GM23338 (cell line): ENCODE measurements at regions not wholly inside any gene's neighbourhood (a gene's known extent, or its start where the extent isn't known, plus 50 kb on each side); places are given as distances from the start of the nearest gene placed in this dataset.

Experiments
- ATAC-seq: fragments of 200-7000 bp; cut with Tn5 transposase; 3 replicates; pipeline ENCODE4 v1.9.1; 2020
- DNase-seq: peaks from one replicate; pipeline ENCODE4 v3.0.0-alpha.2; 2015; ENCODE audit warnings: low spot score
- H2AFZ ChIP-seq: fragments of 200-600 bp; sonication (generic); 2 replicates; pipeline ENCODE4 v1.8.0; 2016; ENCODE audit warnings: antibody characterized with exemption, mild to moderate bottlenecking, moderate library complexity
- H3F3A ChIP-seq: fragments of 200-600 bp; sonication (generic); replicated peaks from 2 replicates; pipeline ENCODE4 v1.8.0; 2017; ENCODE audit warnings: antibody characterized with exemption, mixed run types, low read depth
- H3K27ac ChIP-seq: fragments of 200-600 bp; sonication (generic); 2 replicates; pipeline ENCODE4 v1.6.1; 2016; ENCODE audit warnings: low read depth
- H3K27me3 ChIP-seq: fragments of 200-600 bp; sonication (generic); 2 replicates; pipeline ENCODE4 v1.8.0; 2016; ENCODE audit warnings: mild to moderate bottlenecking, mixed run types, moderate library complexity; ENCODE audit not compliant: insufficient read depth
- H3K36me3 ChIP-seq: fragments of 200-600 bp; sonication (generic); 2 replicates; pipeline ENCODE4 v1.8.0; 2016; ENCODE audit warnings: mild to moderate bottlenecking; ENCODE audit not compliant: insufficient read depth
- H3K4me1 ChIP-seq: fragments of 200-600 bp; sonication (generic); 2 replicates; pipeline ENCODE4 v1.8.0; 2016; ENCODE audit warnings: mild to moderate bottlenecking, moderate library complexity; ENCODE audit not compliant: insufficient read depth
- H3K4me2 ChIP-seq: fragments of 200-600 bp; sonication (generic); 2 replicates; pipeline ENCODE4 v1.7.1; 2017; ENCODE audit warnings: mixed run types
- H3K4me3 ChIP-seq: fragments of 200-600 bp; sonication (generic); 2 replicates; pipeline ENCODE4 v1.6.1; 2016; ENCODE audit warnings: mixed run types
- H3K79me2 ChIP-seq: fragments of 200-600 bp; sonication (generic); replicated peaks from 2 replicates; pipeline ENCODE4 v1.8.0; 2017; ENCODE audit warnings: mild to moderate bottlenecking; ENCODE audit not compliant: insufficient read depth
- H3K9me2 ChIP-seq: fragments of 200-600 bp; sonication (generic); 2 replicates; pipeline ENCODE4 v1.8.0; 2017; ENCODE audit not compliant: insufficient read depth
- H4K20me1 ChIP-seq: fragments of 200-600 bp; sonication (generic); replicated peaks from 2 replicates; pipeline ENCODE4 v1.8.0; 2017; ENCODE audit warnings: mild to moderate bottlenecking; ENCODE audit not compliant: insufficient read depth
- H3K27ac Mint-ChIP-seq: 2 replicates; pipeline ENCODE4 v1.8.0; 2020; ENCODE audit warnings: inconsistent platforms, mild to moderate bottlenecking, moderate library complexity, mixed read lengths
- H3K27me3 Mint-ChIP-seq: 3 replicates; pipeline ENCODE4 v1.8.0; 2022; ENCODE audit warnings: low read depth, mild to moderate bottlenecking, moderate library complexity, mixed read lengths, inconsistent platforms; ENCODE audit not compliant: insufficient read depth, poor library complexity
- H3K36me3 Mint-ChIP-seq: 3 replicates; pipeline ENCODE4 v1.8.0; 2021; ENCODE audit warnings: low read depth, mild to moderate bottlenecking, inconsistent platforms, moderate library complexity, mixed read lengths
- H3K4me1 Mint-ChIP-seq: 3 replicates; pipeline ENCODE4 v1.8.0; 2020; ENCODE audit warnings: mild to moderate bottlenecking, inconsistent platforms, mixed read lengths
- H3K4me3 Mint-ChIP-seq: 3 replicates; pipeline ENCODE4 v1.8.0; 2021; ENCODE audit warnings: moderate library complexity, mild to moderate bottlenecking, inconsistent platforms, mixed read lengths
- H3K9me3 Mint-ChIP-seq: 3 replicates; pipeline ENCODE4 v1.8.0; 2020; ENCODE audit warnings: moderate library complexity, mild to moderate bottlenecking, inconsistent platforms, mixed read lengths
- CREB1 ChIP-seq: fragments of 250-450 bp; sonication (Bioruptor Pico); IDR thresholded peaks from 2 replicates; pipeline ENCODE4 v1.5.0; 2020; ENCODE audit warnings: low read depth, mild to moderate bottlenecking, moderate library complexity
- EZH2 ChIP-seq: fragments of 200-600 bp; sonication (generic); IDR thresholded peaks from one replicate; pipeline ENCODE4 v1.8.0; 2017; ENCODE audit warnings: antibody characterized with exemption, mild to moderate bottlenecking, low read depth; ENCODE audit not compliant: unreplicated experiment
- EZH2phosphoT487 ChIP-seq: fragments of 200-600 bp; sonication (generic); IDR thresholded peaks from one replicate; pipeline ENCODE4 v1.8.1; 2018; ENCODE audit warnings: antibody characterized with exemption; ENCODE audit not compliant: unreplicated experiment
- JUNB ChIP-seq: IDR thresholded peaks from one replicate; pipeline ENCODE4 v1.6.1; 2016; ENCODE audit warnings: antibody characterized with exemption; ENCODE audit not compliant: unreplicated experiment
- NANOG ChIP-seq: IDR thresholded peaks from 2 replicates; pipeline ENCODE4 v1.6.1; 2016; ENCODE audit warnings: antibody characterized with exemption, borderline replicate concordance
- POLR2AphosphoS5 ChIP-seq: IDR thresholded peaks from 2 replicates; pipeline ENCODE4 v1.6.1; 2016; ENCODE audit warnings: antibody characterized with exemption, low read depth
- STAT1 ChIP-seq: IDR thresholded peaks from one replicate; pipeline ENCODE4 v1.6.1; 2016; ENCODE audit warnings: antibody characterized with exemption; ENCODE audit not compliant: unreplicated experiment
- ZNF114 ChIP-seq: fragments of 250-450 bp; sonication (Bioruptor Pico); IDR thresholded peaks from 2 replicates; pipeline ENCODE4 v1.5.0; 2020; ENCODE audit warnings: mild to moderate bottlenecking, moderate library complexity
- ZNF331 ChIP-seq: fragments of 250-450 bp; sonication (Bioruptor Pico); IDR thresholded peaks from 2 replicates; pipeline ENCODE4 v1.5.0; 2020; ENCODE audit warnings: low read depth, mild to moderate bottlenecking, moderate library complexity
- TF ChIP-seq, protein P1 (sequence below): IDR thresholded peaks from 2 replicates; pipeline ENCODE4 v1.6.1; 2016; ENCODE audit warnings: antibody characterized with exemption
- TF ChIP-seq, protein P2 (sequence below): IDR thresholded peaks from one replicate; pipeline ENCODE4 v1.6.1; 2018; ENCODE audit warnings: antibody characterized with exemption; ENCODE audit not compliant: unreplicated experiment
- TF ChIP-seq, protein P3 (sequence below): fragments of 250-450 bp; sonication (Bioruptor Pico); IDR thresholded peaks from 2 replicates; pipeline ENCODE4 v1.5.0; 2020; ENCODE audit warnings: mild to moderate bottlenecking, moderate library complexity
- TF ChIP-seq, protein P4 (sequence below), 2 experiments: fragments of 200-600 bp in 1 of 2; sonication (generic) in 1 of 2; conservative IDR thresholded peaks; 2 replicates each; pipeline versions ENCODE4 v1.5.1 to v1.6.1; 2016 to 2017; ENCODE audit warnings: antibody characterized with exemption in 2 of 2, low read depth in 2 of 2, mild to moderate bottlenecking in 2 of 2, moderate library complexity in 1 of 2

DNA sequence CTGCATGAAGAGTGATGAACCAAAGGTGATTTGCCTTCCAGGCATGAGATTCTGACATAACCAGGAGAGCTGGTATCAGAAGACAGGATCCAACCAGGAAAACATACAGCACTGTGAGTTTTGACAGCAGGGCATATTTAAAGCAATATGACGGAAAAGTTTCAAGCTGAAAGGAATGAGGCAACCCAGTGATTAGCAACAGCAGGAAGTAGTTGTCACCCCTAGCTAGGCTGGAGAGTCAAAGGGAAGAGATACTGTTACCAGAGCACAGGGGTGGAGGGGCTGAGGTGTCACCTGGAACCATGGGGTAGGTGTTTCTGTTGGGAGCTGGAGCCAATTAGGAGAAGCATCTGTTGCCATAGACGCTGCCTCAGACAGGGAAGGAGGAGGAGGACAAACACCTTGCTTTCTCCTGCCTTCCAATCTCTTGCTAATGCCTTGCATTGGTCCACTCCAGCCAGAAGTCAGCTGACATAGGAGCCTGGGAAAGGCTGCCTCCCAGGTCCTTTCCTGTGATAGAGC, 125.4 kb upstream of the SORCS3 start:
- DNase-seq (peak; percentile 27), ATAC-seq (peak; percentile 58)
- Histone ChIP-seq H4K20me1 (no peaks in the 10 kb centered on the region), H3K27ac (no peak overlapping the region), H3K4me3 (no peak overlapping the region), H3K4me2 (no peak overlapping the region), H3F3A (no peaks in the 10 kb centered on the region), H2AFZ (no peak overlapping the region), H3K36me3 (no peaks in the 10 kb centered on the region), H3K27me3 (no peaks in the 10 kb centered on the region), H3K4me1 (no peaks in the 10 kb centered on the region), H3K79me2 (no peaks in the 10 kb centered on the region), H3K9me2 (0 out of 2 replicates have a peak, but pooled peaks cover 3% of the 10 kb centered on the region)
- Mint-ChIP-seq H3K4me3 (no peak overlapping the region), H3K4me1 (peaks cover 16% of the 10 kb centered on the region), H3K27ac (no peak overlapping the region), H3K9me3 (no peaks in the 10 kb centered on the region), H3K27me3 (peaks cover 5% of the 10 kb centered on the region), H3K36me3 (no peaks in the 10 kb centered on the region)
- TF ChIP-seq, protein P1, sequence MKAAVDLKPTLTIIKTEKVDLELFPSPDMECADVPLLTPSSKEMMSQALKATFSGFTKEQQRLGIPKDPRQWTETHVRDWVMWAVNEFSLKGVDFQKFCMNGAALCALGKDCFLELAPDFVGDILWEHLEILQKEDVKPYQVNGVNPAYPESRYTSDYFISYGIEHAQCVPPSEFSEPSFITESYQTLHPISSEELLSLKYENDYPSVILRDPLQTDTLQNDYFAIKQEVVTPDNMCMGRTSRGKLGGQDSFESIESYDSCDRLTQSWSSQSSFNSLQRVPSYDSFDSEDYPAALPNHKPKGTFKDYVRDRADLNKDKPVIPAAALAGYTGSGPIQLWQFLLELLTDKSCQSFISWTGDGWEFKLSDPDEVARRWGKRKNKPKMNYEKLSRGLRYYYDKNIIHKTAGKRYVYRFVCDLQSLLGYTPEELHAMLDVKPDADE: no peak
- no peak for TF ChIP-seq NANOG
- TF ChIP-seq STAT1: no peak
- TF ChIP-seq, protein P2, sequence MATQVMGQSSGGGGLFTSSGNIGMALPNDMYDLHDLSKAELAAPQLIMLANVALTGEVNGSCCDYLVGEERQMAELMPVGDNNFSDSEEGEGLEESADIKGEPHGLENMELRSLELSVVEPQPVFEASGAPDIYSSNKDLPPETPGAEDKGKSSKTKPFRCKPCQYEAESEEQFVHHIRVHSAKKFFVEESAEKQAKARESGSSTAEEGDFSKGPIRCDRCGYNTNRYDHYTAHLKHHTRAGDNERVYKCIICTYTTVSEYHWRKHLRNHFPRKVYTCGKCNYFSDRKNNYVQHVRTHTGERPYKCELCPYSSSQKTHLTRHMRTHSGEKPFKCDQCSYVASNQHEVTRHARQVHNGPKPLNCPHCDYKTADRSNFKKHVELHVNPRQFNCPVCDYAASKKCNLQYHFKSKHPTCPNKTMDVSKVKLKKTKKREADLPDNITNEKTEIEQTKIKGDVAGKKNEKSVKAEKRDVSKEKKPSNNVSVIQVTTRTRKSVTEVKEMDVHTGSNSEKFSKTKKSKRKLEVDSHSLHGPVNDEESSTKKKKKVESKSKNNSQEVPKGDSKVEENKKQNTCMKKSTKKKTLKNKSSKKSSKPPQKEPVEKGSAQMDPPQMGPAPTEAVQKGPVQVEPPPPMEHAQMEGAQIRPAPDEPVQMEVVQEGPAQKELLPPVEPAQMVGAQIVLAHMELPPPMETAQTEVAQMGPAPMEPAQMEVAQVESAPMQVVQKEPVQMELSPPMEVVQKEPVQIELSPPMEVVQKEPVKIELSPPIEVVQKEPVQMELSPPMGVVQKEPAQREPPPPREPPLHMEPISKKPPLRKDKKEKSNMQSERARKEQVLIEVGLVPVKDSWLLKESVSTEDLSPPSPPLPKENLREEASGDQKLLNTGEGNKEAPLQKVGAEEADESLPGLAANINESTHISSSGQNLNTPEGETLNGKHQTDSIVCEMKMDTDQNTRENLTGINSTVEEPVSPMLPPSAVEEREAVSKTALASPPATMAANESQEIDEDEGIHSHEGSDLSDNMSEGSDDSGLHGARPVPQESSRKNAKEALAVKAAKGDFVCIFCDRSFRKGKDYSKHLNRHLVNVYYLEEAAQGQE: no peak
- no peak for TF ChIP-seq ZNF331 (CRISPR knock-in tag)
- TF ChIP-seq ZNF114 (CRISPR knock-in tag): no peak
- TF ChIP-seq, protein P3, sequence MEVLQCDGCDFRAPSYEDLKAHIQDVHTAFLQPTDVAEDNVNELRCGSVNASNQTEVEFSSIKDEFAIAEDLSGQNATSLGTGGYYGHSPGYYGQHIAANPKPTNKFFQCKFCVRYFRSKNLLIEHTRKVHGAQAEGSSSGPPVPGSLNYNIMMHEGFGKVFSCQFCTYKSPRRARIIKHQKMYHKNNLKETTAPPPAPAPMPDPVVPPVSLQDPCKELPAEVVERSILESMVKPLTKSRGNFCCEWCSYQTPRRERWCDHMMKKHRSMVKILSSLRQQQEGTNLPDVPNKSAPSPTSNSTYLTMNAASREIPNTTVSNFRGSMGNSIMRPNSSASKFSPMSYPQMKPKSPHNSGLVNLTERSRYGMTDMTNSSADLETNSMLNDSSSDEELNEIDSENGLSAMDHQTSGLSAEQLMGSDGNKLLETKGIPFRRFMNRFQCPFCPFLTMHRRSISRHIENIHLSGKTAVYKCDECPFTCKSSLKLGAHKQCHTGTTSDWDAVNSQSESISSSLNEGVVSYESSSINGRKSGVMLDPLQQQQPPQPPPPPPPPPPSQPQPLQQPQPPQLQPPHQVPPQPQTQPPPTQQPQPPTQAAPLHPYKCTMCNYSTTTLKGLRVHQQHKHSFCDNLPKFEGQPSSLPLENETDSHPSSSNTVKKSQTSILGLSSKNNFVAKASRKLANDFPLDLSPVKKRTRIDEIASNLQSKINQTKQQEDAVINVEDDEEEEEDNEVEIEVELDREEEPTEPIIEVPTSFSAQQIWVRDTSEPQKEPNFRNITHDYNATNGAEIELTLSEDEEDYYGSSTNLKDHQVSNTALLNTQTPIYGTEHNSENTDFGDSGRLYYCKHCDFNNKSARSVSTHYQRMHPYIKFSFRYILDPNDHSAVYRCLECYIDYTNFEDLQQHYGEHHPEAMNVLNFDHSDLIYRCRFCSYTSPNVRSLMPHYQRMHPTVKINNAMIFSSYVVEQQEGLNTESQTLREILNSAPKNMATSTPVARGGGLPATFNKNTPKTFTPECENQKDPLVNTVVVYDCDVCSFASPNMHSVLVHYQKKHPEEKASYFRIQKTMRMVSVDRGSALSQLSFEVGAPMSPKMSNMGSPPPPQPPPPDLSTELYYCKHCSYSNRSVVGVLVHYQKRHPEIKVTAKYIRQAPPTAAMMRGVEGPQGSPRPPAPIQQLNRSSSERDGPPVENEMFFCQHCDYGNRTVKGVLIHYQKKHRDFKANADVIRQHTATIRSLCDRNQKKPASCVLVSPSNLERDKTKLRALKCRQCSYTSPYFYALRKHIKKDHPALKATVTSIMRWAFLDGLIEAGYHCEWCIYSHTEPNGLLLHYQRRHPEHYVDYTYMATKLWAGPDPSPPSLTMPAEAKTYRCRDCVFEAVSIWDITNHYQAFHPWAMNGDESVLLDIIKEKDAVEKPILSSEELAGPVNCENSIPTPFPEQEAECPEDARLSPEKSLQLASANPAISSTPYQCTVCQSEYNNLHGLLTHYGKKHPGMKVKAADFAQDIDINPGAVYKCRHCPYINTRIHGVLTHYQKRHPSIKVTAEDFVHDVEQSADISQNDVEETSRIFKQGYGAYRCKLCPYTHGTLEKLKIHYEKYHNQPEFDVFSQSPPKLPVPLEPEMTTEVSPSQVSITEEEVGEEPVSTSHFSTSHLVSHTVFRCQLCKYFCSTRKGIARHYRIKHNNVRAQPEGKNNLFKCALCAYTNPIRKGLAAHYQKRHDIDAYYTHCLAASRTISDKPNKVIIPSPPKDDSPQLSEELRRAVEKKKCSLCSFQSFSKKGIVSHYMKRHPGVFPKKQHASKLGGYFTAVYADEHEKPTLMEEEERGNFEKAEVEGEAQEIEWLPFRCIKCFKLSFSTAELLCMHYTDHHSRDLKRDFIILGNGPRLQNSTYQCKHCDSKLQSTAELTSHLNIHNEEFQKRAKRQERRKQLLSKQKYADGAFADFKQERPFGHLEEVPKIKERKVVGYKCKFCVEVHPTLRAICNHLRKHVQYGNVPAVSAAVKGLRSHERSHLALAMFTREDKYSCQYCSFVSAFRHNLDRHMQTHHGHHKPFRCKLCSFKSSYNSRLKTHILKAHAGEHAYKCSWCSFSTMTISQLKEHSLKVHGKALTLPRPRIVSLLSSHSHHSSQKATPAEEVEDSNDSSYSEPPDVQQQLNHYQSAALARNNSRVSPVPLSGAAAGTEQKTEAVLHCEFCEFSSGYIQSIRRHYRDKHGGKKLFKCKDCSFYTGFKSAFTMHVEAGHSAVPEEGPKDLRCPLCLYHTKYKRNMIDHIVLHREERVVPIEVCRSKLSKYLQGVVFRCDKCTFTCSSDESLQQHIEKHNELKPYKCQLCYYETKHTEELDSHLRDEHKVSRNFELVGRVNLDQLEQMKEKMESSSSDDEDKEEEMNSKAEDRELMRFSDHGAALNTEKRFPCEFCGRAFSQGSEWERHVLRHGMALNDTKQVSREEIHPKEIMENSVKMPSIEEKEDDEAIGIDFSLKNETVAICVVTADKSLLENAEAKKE: no peak
- no peak for TF ChIP-seq POLR2AphosphoS5
- no peak for TF ChIP-seq CREB1 (CRISPR knock-in tag)
- no peak for TF ChIP-seq EZH2
- TF ChIP-seq, protein P4, sequence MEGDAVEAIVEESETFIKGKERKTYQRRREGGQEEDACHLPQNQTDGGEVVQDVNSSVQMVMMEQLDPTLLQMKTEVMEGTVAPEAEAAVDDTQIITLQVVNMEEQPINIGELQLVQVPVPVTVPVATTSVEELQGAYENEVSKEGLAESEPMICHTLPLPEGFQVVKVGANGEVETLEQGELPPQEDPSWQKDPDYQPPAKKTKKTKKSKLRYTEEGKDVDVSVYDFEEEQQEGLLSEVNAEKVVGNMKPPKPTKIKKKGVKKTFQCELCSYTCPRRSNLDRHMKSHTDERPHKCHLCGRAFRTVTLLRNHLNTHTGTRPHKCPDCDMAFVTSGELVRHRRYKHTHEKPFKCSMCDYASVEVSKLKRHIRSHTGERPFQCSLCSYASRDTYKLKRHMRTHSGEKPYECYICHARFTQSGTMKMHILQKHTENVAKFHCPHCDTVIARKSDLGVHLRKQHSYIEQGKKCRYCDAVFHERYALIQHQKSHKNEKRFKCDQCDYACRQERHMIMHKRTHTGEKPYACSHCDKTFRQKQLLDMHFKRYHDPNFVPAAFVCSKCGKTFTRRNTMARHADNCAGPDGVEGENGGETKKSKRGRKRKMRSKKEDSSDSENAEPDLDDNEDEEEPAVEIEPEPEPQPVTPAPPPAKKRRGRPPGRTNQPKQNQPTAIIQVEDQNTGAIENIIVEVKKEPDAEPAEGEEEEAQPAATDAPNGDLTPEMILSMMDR (conservative IDR thresholded peaks at IDR 0.05; ENCODE audit: low read depth in 2 of 2): no peak
- TF ChIP-seq EZH2phosphoT487: no peak
- no peak for TF ChIP-seq JUNB
